DMS153 treated with DMSO at 0.1 percent for 48 hours (cell line): ENCODE measurements at regions not wholly inside any gene's neighbourhood (a gene's known extent, or its start where the extent isn't known, plus 50 kb on each side); places are given as distances from the start of the nearest gene placed in this dataset.

ENCODE experiments used
- DNase-seq: peaks from one replicate; lab custom pipeline; 2025; ENCODE audit not compliant: unreplicated experiment; lab: John Stamatoyannopoulos, UW

GRCh38 chr2:22501851-22502250, 883.1 kb upstream of the KLHL29 start:
- no peak for DNase-seq

GRCh38 chr2:22513563-22513962, 871.4 kb upstream of the KLHL29 start:
- no peak for DNase-seq

GRCh38 chr2:22517141-22517540, 867.8 kb upstream of the KLHL29 start:
- DNase-seq, result no peak

GRCh38 chr2:22518641-22519040, 866.3 kb upstream of the KLHL29 start:
- DNase-seq, result no peak

- no peak for DNase-seq
These were observed 864.4 kb upstream of the KLHL29 start for GRCh38 chr2:22520369-22521288.

GRCh38 chr2:22521620-22522019, 863.4 kb upstream of the KLHL29 start:
- no peak for DNase-seq

GRCh38 chr2:22525681-22526080, 859.3 kb upstream of the KLHL29 start:
- no peak for DNase-seq

GRCh38 chr2:22530131-22530530, 854.8 kb upstream of the KLHL29 start:
- DNase-seq, result no peak

- no peak for DNase-seq
These were observed 848.8 kb upstream of the KLHL29 start for GRCh38 chr2:22536133-22536532.

GRCh38 chr2:22554453-22554852, 830.5 kb upstream of the KLHL29 start:
- DNase-seq, result no peak

- no peak for DNase-seq
These were observed 827.6 kb upstream of the KLHL29 start for GRCh38 chr2:22557406-22557805.

GRCh38 chr2:22560021-22560420, 825.0 kb upstream of the KLHL29 start:
- DNase-seq, result no peak

GRCh38 chr2:22579341-22579740, 805.6 kb upstream of the KLHL29 start:
- no peak for DNase-seq

GRCh38 chr2:22582107-22582506, 802.9 kb upstream of the KLHL29 start:
- DNase-seq, result no peak

- no peak for DNase-seq
These were observed 788.7 kb upstream of the KLHL29 start for GRCh38 chr2:22596306-22596705.

- DNase-seq, result no peak
These were observed 784.8 kb upstream of the KLHL29 start for GRCh38 chr2:22600156-22600555.

- no peak for DNase-seq
These were observed 784.0 kb upstream of the KLHL29 start for GRCh38 chr2:22600999-22601398.

- DNase-seq, result no peak
These were observed 780.8 kb upstream of the KLHL29 start for GRCh38 chr2:22604136-22604535.

GRCh38 chr2:22616031-22616430, 768.9 kb upstream of the KLHL29 start:
- DNase-seq, result no peak

GRCh38 chr2:22623620-22624019, 761.4 kb upstream of the KLHL29 start:
- DNase-seq, result no peak

- DNase-seq, result no peak
These were observed 758.4 kb upstream of the KLHL29 start for GRCh38 chr2:22626621-22627020.

- DNase-seq, result no peak
These were observed 756.8 kb upstream of the KLHL29 start for GRCh38 chr2:22628221-22628620.

- no peak for DNase-seq
These were observed 756.1 kb upstream of the KLHL29 start for GRCh38 chr2:22628906-22629305.
